Spleen (tissue), 11 donors: ENCODE measurements at regions not wholly inside any gene's neighbourhood (a gene's known extent, or its start where the extent isn't known, plus 50 kb on each side); places are given as distances from the start of the nearest gene placed in this dataset.

Experiments
- DNase-seq: peaks from one replicate; pipeline ENCODE4 v3.0.0-alpha.2; 2020
- H3K27ac ChIP-seq, 8 donors: fragments of 200-600 bp; sonication (generic) in 7 of 8; 1 replicate in 4 of 8; 2 replicates in 4 of 8; pipeline versions ENCODE4 v1.5.0 to v1.8.0; 2016 to 2021; ENCODE audit warnings: inconsistent platforms in 4 of 8, mild to moderate bottlenecking in 4 of 8, moderate library complexity in 1 of 8
- H3K27me3 ChIP-seq, 7 donors: fragments of 200-600 bp; sonication (generic) in 6 of 7; replicated peaks in 1 of 7; 1 replicate in 4 of 7; 2 replicates in 3 of 7; pipeline versions ENCODE4 v1.5.0 to v1.8.0; 2016 to 2021; ENCODE audit warnings: inconsistent platforms in 3 of 7, mild to moderate bottlenecking in 1 of 7
- H3K36me3 ChIP-seq, 6 donors: fragments of 200-600 bp; sonication (generic) in 5 of 6; 1 replicate in 4 of 6; 2 replicates in 2 of 6; pipeline versions ENCODE4 v1.5.0 to v1.8.0; 2016 to 2021; ENCODE audit warnings: inconsistent platforms in 2 of 6
- H3K4me1 ChIP-seq, 6 donors: fragments of 200-600 bp; sonication (generic) in 5 of 6; 1 replicate in 3 of 6; 2 replicates in 3 of 6; pipeline versions ENCODE4 v1.5.0 to v1.8.0; 2016 to 2021; ENCODE audit warnings: inconsistent platforms in 3 of 6
- H3K4me3 ChIP-seq, 8 donors: fragments of 200-600 bp; sonication (generic) in 7 of 8; 1 replicate in 4 of 8; 2 replicates in 4 of 8; pipeline versions ENCODE4 v1.5.0 to v1.8.0; 2016 to 2021; ENCODE audit warnings: inconsistent platforms in 4 of 8, mild to moderate bottlenecking in 4 of 8, moderate library complexity in 2 of 8
- H3K9me3 ChIP-seq, 8 donors: fragments of 200-600 bp; sonication (generic) in 7 of 8; 1 replicate in 4 of 8; 2 replicates in 4 of 8; pipeline versions ENCODE4 v1.5.0 to v1.8.0; 2016 to 2021; ENCODE audit warnings: inconsistent platforms in 4 of 8
- CTCF ChIP-seq, 11 experiments: fragments of 200-600 bp in 7 of 11; fragments of 450-650 bp in 4 of 11; sonication (generic) in 4 of 11; IDR thresholded peaks in 8 of 11; conservative IDR thresholded peaks in 3 of 11; 1 replicate in 7 of 11; 2 replicates in 4 of 11; pipeline versions ENCODE4 v1.4.0 to v1.8.0; 2016 to 2021; ENCODE audit warnings: antibody characterized with exemption in 11 of 11, inconsistent platforms in 4 of 11, mild to moderate bottlenecking in 1 of 11
- POLR2A ChIP-seq, 3 donors: fragments of 450-650 bp; IDR thresholded peaks; one replicate each; pipeline ENCODE4 v1.5.1; 2017; ENCODE audit warnings: antibody characterized with exemption in 3 of 3, mild to moderate bottlenecking in 1 of 3
- POLR2AphosphoS5 ChIP-seq, 3 donors: sonication (generic); formaldehyde crosslinking; IDR thresholded peaks; one replicate each; pipeline ENCODE4 v1.5.1; 2017; ENCODE audit warnings: antibody characterized with exemption in 3 of 3
- WGBS, 5 donors: extraction: QIAGEN DNeasy Blood & Tissue Kit in 3 of 5; methylation state at CpG; one replicate each; pipeline versions ENCODE4 v1.1.5 to v1.1.7; 2013 to 2018; 5-methylcytosine and 5-hydroxymethylcytosine counted together
- intact Hi-C: fragments of 100-400 bp; cut with DNase I; formaldehyde crosslinking; loops from one replicate; pipeline ENCODE4 v1.15.0; 2023; ENCODE audit warnings: low total_unique reads
- donor health status: healthy with polysubstance abuse.
- donor health status: DM: no; HTN: no; CAD: no; lungs with moderate emphysema.
- donor health status: DM: no; HTN: no; CAD: no.
- donor health status: Bipolar disorder and iron deficiency.
- donor health status: healthy.
- donor health status: DM: no; HTN: no; CAD: no.
- donor health status: DM: yes; HTN: yes; CAD: no.

- H3K36me3 ChIP-seq = no peaks in the 10 kb centered on the region
- H3K9me3 ChIP-seq = peaks cover 0 to 31% (median 18%) of the 10 kb centered on the region in 8 donors
- no peak for DNase-seq
- H3K4me1 ChIP-seq = no peaks in the 10 kb centered on the region
- 93 to 98% (median 95%) methylated on average over 11 of the region's 11 CpGs for WGBS, 5 donors
- H3K4me3 ChIP-seq = no peak overlapping the region
- TF ChIP-seq POLR2AphosphoS5 (IDR thresholded peaks at IDR 0.05) (no peak), CTCF (IDR thresholded peaks at IDR 0.05 in 8 of 11, conservative IDR thresholded peaks at IDR 0.05 in 3 of 11) (no peak), POLR2A (IDR thresholded peaks at IDR 0.05) (no peak)
- H3K27ac ChIP-seq = no peak overlapping the region
- intact Hi-C loops = no loop called here
- no peaks in the 10 kb centered on the region for H3K27me3 ChIP-seq
Measured at GRCh38 chr3:104687362-104687761, 679.3 kb upstream of the ALCAM start.

- Histone ChIP-seq H3K4me3 (no peak overlapping the region), H3K27me3 (no peaks in the 10 kb centered on the region), H3K36me3 (no peaks in the 10 kb centered on the region), H3K4me1 (no peaks in the 10 kb centered on the region), H3K27ac (no peak overlapping the region), H3K9me3 (peaks cover 0 to 11% (median 0%) of the 10 kb centered on the region in 8 donors)
- TF ChIP-seq POLR2AphosphoS5 (IDR thresholded peaks at IDR 0.05) (no peak), CTCF (IDR thresholded peaks at IDR 0.05 in 8 of 11, conservative IDR thresholded peaks at IDR 0.05 in 3 of 11) (no peak), POLR2A (IDR thresholded peaks at IDR 0.05) (no peak)
- WGBS, 5 donors = 63 to 87% (median 82%) methylated on average over 3 to 8 of the region's 8 CpGs
- intact Hi-C loops = no loop called here
- no peak for DNase-seq
Measured at GRCh38 chr3:104696470-104696869, 670.2 kb upstream of the ALCAM start.

GRCh38 chr3:104711406-104711805, 655.3 kb upstream of the ALCAM start:
- DNase-seq = no peak
- H3K4me1 ChIP-seq = no peaks in the 10 kb centered on the region
- intact Hi-C loops = no loop called here
- TF ChIP-seq POLR2AphosphoS5 (IDR thresholded peaks at IDR 0.05) = no peak
- no peaks in the 10 kb centered on the region for H3K9me3 ChIP-seq
- H3K27me3 ChIP-seq = no peaks in the 10 kb centered on the region
- no peak overlapping the region for H3K27ac ChIP-seq
- H3K36me3 ChIP-seq = no peaks in the 10 kb centered on the region
- no peak overlapping the region for H3K4me3 ChIP-seq
- WGBS, 5 donors = 75 to 84% (median 78%) methylated on average over 6 of the region's 6 CpGs

GRCh38 chr3:104715972-104716371, 650.7 kb upstream of the ALCAM start:
- no peaks in the 10 kb centered on the region for H3K9me3 ChIP-seq
- H3K27me3 ChIP-seq = no peaks in the 10 kb centered on the region
- no peak for DNase-seq
- no peak for TF ChIP-seq CTCF (IDR thresholded peaks at IDR 0.05 in 8 of 11, conservative IDR thresholded peaks at IDR 0.05 in 3 of 11)
- TF ChIP-seq POLR2A (IDR thresholded peaks at IDR 0.05) = no peak
- no peak for TF ChIP-seq POLR2AphosphoS5 (IDR thresholded peaks at IDR 0.05)
- H3K36me3 ChIP-seq = no peaks in the 10 kb centered on the region
- WGBS, 5 donors = 89 to 94% (median 92%) methylated on average over 1 of the region's 1 CpG
- H3K4me1 ChIP-seq = no peaks in the 10 kb centered on the region
- intact Hi-C loops = no loop called here
- H3K27ac ChIP-seq = no peak overlapping the region
- no peak overlapping the region for H3K4me3 ChIP-seq

- Histone ChIP-seq H3K9me3 (no peaks in the 10 kb centered on the region), H3K4me1 (no peaks in the 10 kb centered on the region), H3K27me3 (no peaks in the 10 kb centered on the region), H3K27ac (peak overlapping the region in 5 of 8 donors; percentile 39 to 63 (median 57)), H3K36me3 (no peaks in the 10 kb centered on the region), H3K4me3 (no peak overlapping the region)
- no peak for DNase-seq
- whole genome bisulfite sequencing, 5 donors = 66 to 87% (median 81%) methylated on average over 3 of the region's 3 CpGs
- TF ChIP-seq POLR2A (IDR thresholded peaks at IDR 0.05) (no peak), POLR2AphosphoS5 (IDR thresholded peaks at IDR 0.05) (no peak), CTCF (IDR thresholded peaks at IDR 0.05 in 8 of 11, conservative IDR thresholded peaks at IDR 0.05 in 3 of 11) (no peak)
- intact Hi-C loops = no loop called here
Measured at GRCh38 chr3:104717828-104718196, 648.9 kb upstream of the ALCAM start.
